ENCODE measurements at regions not wholly inside any gene's neighbourhood (a gene's known extent, or its start where the extent isn't known, plus 50 kb on each side); places are given as distances from the start of the nearest gene placed in this dataset.

- no peak for DNase-seq (ENCODE audit: low spot score)
Observed at GRCh38 chr11:128367573-128367972, 219.8 kb downstream of the ETS1 start.

GRCh38 chr11:128365044-128365443, 222.3 kb downstream of the ETS1 start:
- peak; percentile 68 for DNase-seq (ENCODE audit: low spot score)

GRCh38 chr11:128361451-128362020, 225.8 kb downstream of the ETS1 start:
- DNase-seq (ENCODE audit: low spot score) = peak; percentile 23

- no peak for DNase-seq (ENCODE audit: low spot score)
Observed at GRCh38 chr11:128359515-128359914, 227.8 kb downstream of the ETS1 start.

GRCh38 chr11:128357073-128357472, 230.3 kb downstream of the ETS1 start:
- DNase-seq (ENCODE audit: low spot score) = no peak

- no peak for DNase-seq (ENCODE audit: low spot score)
Observed at GRCh38 chr11:128355558-128355957, 231.8 kb downstream of the ETS1 start.

- no peak for DNase-seq (ENCODE audit: low spot score)
Observed at GRCh38 chr11:128354476-128354875, 232.9 kb downstream of the ETS1 start.

- DNase-seq (ENCODE audit: low spot score) = no peak
Observed at GRCh38 chr11:128351168-128351567, 236.2 kb downstream of the ETS1 start.

GRCh38 chr11:128349650-128350299, 237.6 kb downstream of the ETS1 start:
- DNase-seq (ENCODE audit: low spot score) = no peak

GRCh38 chr11:128346804-128347203, 240.6 kb downstream of the ETS1 start:
- peak; percentile 16 for DNase-seq (ENCODE audit: low spot score)

- no peak for DNase-seq (ENCODE audit: low spot score)
Observed at GRCh38 chr11:128345316-128345715, 242.0 kb downstream of the ETS1 start.

- DNase-seq (ENCODE audit: low spot score) = no peak
Observed at GRCh38 chr11:128343870-128344269, 243.5 kb downstream of the ETS1 start.

GRCh38 chr11:128343135-128343514, 244.2 kb downstream of the ETS1 start:
- DNase-seq (ENCODE audit: low spot score) = no peak

- peak; percentile 89 for DNase-seq (ENCODE audit: low spot score)
Observed at GRCh38 chr11:128342511-128343134, 244.7 kb downstream of the ETS1 start.

- DNase-seq (ENCODE audit: low spot score) = no peak
Observed at GRCh38 chr11:128341280-128342248, 245.8 kb downstream of the ETS1 start.

GRCh38 chr11:128339792-128340191, 247.6 kb downstream of the ETS1 start:
- no peak for DNase-seq (ENCODE audit: low spot score)

- DNase-seq (ENCODE audit: low spot score) = no peak
Observed at GRCh38 chr11:128338811-128339210, 248.5 kb downstream of the ETS1 start.

- DNase-seq (ENCODE audit: low spot score) = peak; percentile 36
Observed at GRCh38 chr11:128336203-128336602, 251.2 kb downstream of the ETS1 start.

- DNase-seq (ENCODE audit: low spot score) = no peak
Observed at GRCh38 chr11:128335729-128336128, 251.6 kb downstream of the ETS1 start.

- DNase-seq (ENCODE audit: low spot score) = no peak
Observed at GRCh38 chr11:128334311-128335044, 252.9 kb downstream of the ETS1 start.

- no peak for DNase-seq (ENCODE audit: low spot score)
Observed at GRCh38 chr11:128331317-128331716, 256.0 kb downstream of the ETS1 start.

All from HT-29 (cell line).